ENCODE measurements at regions not wholly inside any gene's neighbourhood (a gene's known extent, or its start where the extent isn't known, plus 50 kb on each side); places are given as distances from the start of the nearest gene placed in this dataset.
A peak's percentile ranks its signal among the peaks of the same experiment; 100 is the strongest.

DNA sequence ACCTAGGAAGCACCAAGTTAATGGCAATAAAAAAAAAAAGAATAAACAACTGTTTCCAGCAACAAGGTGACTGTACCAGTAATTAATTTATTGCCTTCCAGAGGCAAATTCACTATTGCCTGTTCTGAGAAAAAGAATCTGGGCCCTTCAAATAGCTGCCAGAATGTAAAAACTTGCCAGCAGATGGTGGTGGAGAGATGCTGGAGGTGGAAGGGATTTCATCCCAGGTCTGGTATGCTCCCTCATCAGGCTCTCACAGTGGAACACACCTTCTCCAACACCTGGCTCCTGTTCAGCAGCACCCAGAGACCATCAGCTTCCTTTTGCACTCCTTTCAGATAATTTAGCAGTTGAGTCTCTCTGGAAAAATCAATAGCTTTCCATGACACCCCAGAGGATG, 792.9 kb upstream of the ADAMTS5 start:
- peak; percentile 28 for DNase-seq
- no peaks in the 10 kb centered on the region for H3K9me3 Mint-ChIP-seq (ENCODE audit: low read depth, unreplicated experiment)
- H3K36me3 Mint-ChIP-seq (ENCODE audit: insufficient read depth, unreplicated experiment), result no peaks in the 10 kb centered on the region
- H3K27me3 Mint-ChIP-seq (ENCODE audit: unreplicated experiment), result no peaks in the 10 kb centered on the region
- intact Hi-C loops (cut with micrococcal nuclease; ENCODE audit: unreplicated experiment), result loop anchor here (2.0 to 5.0 kb wide), 3 partner anchors 42 to 985 kb away; no protein-coding TSS in a partner anchor
- no TSS peak for BruUV-seq (replicated peaks)
- no peak overlapping the region for H3K4me3 Mint-ChIP-seq (ENCODE audit: low read depth, unreplicated experiment)
- peaks cover 26% of the 10 kb centered on the region for H3K4me1 Mint-ChIP-seq (ENCODE audit: low read depth, unreplicated experiment)
- H3K27ac Mint-ChIP-seq (ENCODE audit: unreplicated experiment), result no peak overlapping the region
- TF ChIP-seq, protein P1, sequence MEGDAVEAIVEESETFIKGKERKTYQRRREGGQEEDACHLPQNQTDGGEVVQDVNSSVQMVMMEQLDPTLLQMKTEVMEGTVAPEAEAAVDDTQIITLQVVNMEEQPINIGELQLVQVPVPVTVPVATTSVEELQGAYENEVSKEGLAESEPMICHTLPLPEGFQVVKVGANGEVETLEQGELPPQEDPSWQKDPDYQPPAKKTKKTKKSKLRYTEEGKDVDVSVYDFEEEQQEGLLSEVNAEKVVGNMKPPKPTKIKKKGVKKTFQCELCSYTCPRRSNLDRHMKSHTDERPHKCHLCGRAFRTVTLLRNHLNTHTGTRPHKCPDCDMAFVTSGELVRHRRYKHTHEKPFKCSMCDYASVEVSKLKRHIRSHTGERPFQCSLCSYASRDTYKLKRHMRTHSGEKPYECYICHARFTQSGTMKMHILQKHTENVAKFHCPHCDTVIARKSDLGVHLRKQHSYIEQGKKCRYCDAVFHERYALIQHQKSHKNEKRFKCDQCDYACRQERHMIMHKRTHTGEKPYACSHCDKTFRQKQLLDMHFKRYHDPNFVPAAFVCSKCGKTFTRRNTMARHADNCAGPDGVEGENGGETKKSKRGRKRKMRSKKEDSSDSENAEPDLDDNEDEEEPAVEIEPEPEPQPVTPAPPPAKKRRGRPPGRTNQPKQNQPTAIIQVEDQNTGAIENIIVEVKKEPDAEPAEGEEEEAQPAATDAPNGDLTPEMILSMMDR (IDR thresholded peaks at IDR 0.05; ENCODE audit: unreplicated experiment), result no peak
- CTCF ChIA-PET, result interaction anchor here (0.9 to 2.0 kb wide), 7 partner anchors 42 to 986 kb away, joined by 3 to 14 read pairs (median 3); no protein-coding TSS in a partner anchor

DNA sequence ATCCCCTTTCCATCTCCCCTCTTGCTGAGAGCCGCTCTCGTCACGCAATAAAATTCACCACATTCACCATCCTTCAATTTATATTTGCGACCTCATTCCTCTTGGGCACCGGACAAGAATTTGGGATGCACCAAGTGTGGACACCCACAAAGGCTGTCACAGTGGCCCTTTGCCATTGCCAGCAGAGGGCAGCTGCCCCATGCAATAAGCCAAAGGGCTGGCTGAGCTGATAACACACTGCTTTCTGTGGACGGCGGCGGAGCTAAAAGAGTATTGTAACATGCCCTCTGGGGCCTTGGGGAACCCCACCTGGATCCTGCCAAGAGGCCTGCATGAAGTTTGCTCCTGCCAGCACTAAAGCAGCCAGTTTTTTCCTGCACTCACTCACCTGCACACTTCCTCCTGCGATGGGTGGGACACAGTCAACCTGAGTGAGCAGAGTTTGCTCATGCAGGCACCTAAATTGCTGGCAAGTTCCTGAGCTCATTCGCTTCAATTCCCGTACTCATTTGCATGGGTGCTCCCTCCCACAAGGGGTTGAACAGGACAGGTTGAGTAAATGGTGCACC, 792.3 kb upstream of the ADAMTS5 start:
- CTCF ChIA-PET, result interaction anchor here (0.9 to 2.0 kb wide), 7 partner anchors 37 to 986 kb away, joined by 3 to 14 read pairs (median 3); no protein-coding TSS in a partner anchor
- no TSS peak for BruUV-seq (replicated peaks)
- intact Hi-C loops (cut with micrococcal nuclease; ENCODE audit: unreplicated experiment), result loop anchor here (2.0 kb wide), 1 partner anchor 986 kb away; no protein-coding TSS in a partner anchor
- Mint-ChIP-seq H3K36me3 (ENCODE audit: insufficient read depth, unreplicated experiment) (no peaks in the 10 kb centered on the region), H3K4me3 (ENCODE audit: low read depth, unreplicated experiment) (no peak overlapping the region), H3K27me3 (ENCODE audit: unreplicated experiment) (no peaks in the 10 kb centered on the region), H3K4me1 (ENCODE audit: low read depth, unreplicated experiment) (peaks cover 26% of the 10 kb centered on the region), H3K27ac (ENCODE audit: unreplicated experiment) (no peak overlapping the region), H3K9me3 (ENCODE audit: low read depth, unreplicated experiment) (no peaks in the 10 kb centered on the region)
- DNase-seq, result peak; percentile 43
- TF ChIP-seq, protein P1 (IDR thresholded peaks at IDR 0.05; ENCODE audit: unreplicated experiment), result peak; percentile 62

DNA sequence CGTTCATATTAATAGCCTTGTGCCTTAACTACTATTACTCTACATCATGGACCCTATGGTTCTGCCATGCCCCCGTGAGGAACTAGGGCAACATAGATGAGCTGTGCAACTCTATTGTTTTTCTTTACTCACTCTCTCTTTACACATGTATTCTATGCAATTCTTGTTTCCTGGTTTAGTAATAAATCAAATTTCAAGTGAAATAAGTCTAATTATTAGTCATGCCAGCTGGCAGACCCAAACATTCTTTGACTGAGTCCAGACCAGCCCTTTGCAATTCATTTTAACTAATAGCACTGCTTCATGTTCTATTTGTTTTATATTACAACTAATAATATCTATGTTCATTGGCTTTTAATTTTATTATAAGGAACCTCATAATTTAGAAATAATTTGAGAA, 789.3 kb upstream of the ADAMTS5 start:
- Mint-ChIP-seq H3K4me3 (ENCODE audit: low read depth, unreplicated experiment) (no peak overlapping the region), H3K4me1 (ENCODE audit: low read depth, unreplicated experiment) (peaks cover 6% of the 10 kb centered on the region), H3K9me3 (ENCODE audit: low read depth, unreplicated experiment) (no peaks in the 10 kb centered on the region), H3K36me3 (ENCODE audit: insufficient read depth, unreplicated experiment) (no peaks in the 10 kb centered on the region), H3K27me3 (ENCODE audit: unreplicated experiment) (no peaks in the 10 kb centered on the region), H3K27ac (ENCODE audit: unreplicated experiment) (no peak overlapping the region)
- no peak for DNase-seq
- intact Hi-C loops (cut with micrococcal nuclease; ENCODE audit: unreplicated experiment), result no loop called here
- no TSS peak for BruUV-seq (replicated peaks)
- CTCF ChIA-PET, result no interaction called here
- TF ChIP-seq, protein P1 (IDR thresholded peaks at IDR 0.05; ENCODE audit: unreplicated experiment), result no peak

DNA sequence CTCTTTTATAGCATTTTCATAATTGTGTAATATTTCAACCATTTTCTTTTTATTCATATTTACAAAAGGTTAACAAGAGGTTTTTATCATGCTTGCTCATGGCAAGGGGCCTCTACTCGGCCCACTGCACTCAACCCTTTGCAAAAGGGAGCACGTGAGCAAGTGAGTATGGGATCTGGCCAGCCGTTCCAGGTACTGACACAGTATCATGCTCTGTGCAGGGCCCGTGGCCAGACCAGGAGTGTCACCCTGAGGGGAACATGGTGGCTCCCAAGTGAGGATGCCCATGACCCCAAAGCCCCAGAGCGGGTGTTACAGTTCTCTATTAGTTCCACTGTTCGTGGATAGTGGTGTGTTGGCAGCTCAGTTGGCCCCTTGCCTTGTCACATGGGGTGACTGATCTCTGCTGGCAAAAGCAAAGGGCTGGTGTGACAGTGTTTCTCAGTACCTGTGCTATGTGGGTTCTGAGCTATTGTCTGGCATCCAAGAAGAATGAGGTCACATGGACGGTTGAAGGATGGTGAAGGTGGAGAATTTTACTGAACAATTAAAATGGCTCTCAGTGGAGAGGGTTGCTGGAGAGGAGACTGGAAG, 777.2 kb upstream of the ADAMTS5 start:
- no peaks in the 10 kb centered on the region for H3K4me1 Mint-ChIP-seq (ENCODE audit: low read depth, unreplicated experiment)
- CTCF ChIA-PET, result no interaction called here
- H3K4me3 Mint-ChIP-seq (ENCODE audit: low read depth, unreplicated experiment), result no peak overlapping the region
- TF ChIP-seq, protein P1 (IDR thresholded peaks at IDR 0.05; ENCODE audit: unreplicated experiment), result no peak
- DNase-seq, result no peak
- H3K9me3 Mint-ChIP-seq (ENCODE audit: low read depth, unreplicated experiment), result peaks cover 4% of the 10 kb centered on the region
- no peaks in the 10 kb centered on the region for H3K36me3 Mint-ChIP-seq (ENCODE audit: insufficient read depth, unreplicated experiment)
- H3K27ac Mint-ChIP-seq (ENCODE audit: unreplicated experiment), result no peak overlapping the region
- no peaks in the 10 kb centered on the region for H3K27me3 Mint-ChIP-seq (ENCODE audit: unreplicated experiment)
- intact Hi-C loops (cut with micrococcal nuclease; ENCODE audit: unreplicated experiment), result no loop called here
- no TSS peak for BruUV-seq (replicated peaks)
